ENCODE measurements at regions not wholly inside any gene's neighbourhood (a gene's known extent, or its start where the extent isn't known, plus 50 kb on each side); places are given as distances from the start of the nearest gene placed in this dataset.

GRCh38 chr16:51821527-51821926, 670.5 kb upstream of the SALL1 start:
- no peak for TF ChIP-seq CTCF (IDR thresholded peaks at IDR 0.05; ENCODE audit: extremely low read depth in 1 of 2, insufficient read depth in 1 of 2, low read depth in 1 of 2, low read length in 2 of 2)
- TF ChIP-seq POLR2AphosphoS5 (IDR thresholded peaks at IDR 0.05; ENCODE audit: insufficient read depth, low read depth, low read length), result no peak
- TF ChIP-seq MAX (IDR thresholded peaks at IDR 0.05; ENCODE audit: insufficient read depth, insufficient read length), result no peak
- no peak for TF ChIP-seq POLR2A (IDR thresholded peaks at IDR 0.05; ENCODE audit: low read depth, low read length)
- TF ChIP-seq EZH2 (IDR thresholded peaks at IDR 0.05; ENCODE audit: borderline replicate concordance, low read depth, low read length, severe bottlenecking), result no peak
- no peak for TF ChIP-seq MYC (IDR thresholded peaks at IDR 0.05; ENCODE audit: low read depth, low read length)
- TF ChIP-seq JUN (IDR thresholded peaks at IDR 0.05; ENCODE audit: borderline replicate concordance, insufficient read depth, insufficient read length, low read depth), result no peak
- TF ChIP-seq FOS (IDR thresholded peaks at IDR 0.05; ENCODE audit: borderline replicate concordance, insufficient read depth, low read length), result no peak
- TF ChIP-seq GATA2 (IDR thresholded peaks at IDR 0.05; ENCODE audit: insufficient read depth, insufficient read length, low read depth, low read length), result no peak

Data from endothelial cell of umbilical vein (primary cell).